ENCODE measurements at regions not wholly inside any gene's neighbourhood (a gene's known extent, or its start where the extent isn't known, plus 50 kb on each side); places are given as distances from the start of the nearest gene placed in this dataset.

GRCh38 chr18:10278265-10278664 is 176.2 kb upstream of the APCDD1 start:
- H3K27me3 Mint-ChIP-seq, result peaks cover 35% of the 10 kb centered on the region
- H3K36me3 Mint-ChIP-seq (ENCODE audit: insufficient read depth), result no peaks in the 10 kb centered on the region
- H3K27ac Mint-ChIP-seq, result no peak overlapping the region
- H3K9me3 Mint-ChIP-seq (ENCODE audit: low read depth), result no peaks in the 10 kb centered on the region
- no peaks in the 10 kb centered on the region for H3K4me1 Mint-ChIP-seq (ENCODE audit: low read depth)
- DNase-seq (ENCODE audit: low spot score, unreplicated experiment), result no peak
- no peak overlapping the region for H3K4me3 Mint-ChIP-seq (ENCODE audit: low read depth)
- no peak for TF ChIP-seq CTCF (IDR thresholded peaks at IDR 0.05; ENCODE audit: unreplicated experiment)

GRCh38 chr18:10279471-10279870 is 175.0 kb upstream of the APCDD1 start:
- Mint-ChIP-seq H3K4me3 (ENCODE audit: low read depth) (no peak overlapping the region), H3K4me1 (ENCODE audit: low read depth) (no peaks in the 10 kb centered on the region), H3K27me3 (peaks cover 35% of the 10 kb centered on the region), H3K9me3 (ENCODE audit: low read depth) (no peaks in the 10 kb centered on the region), H3K27ac (no peak overlapping the region), H3K36me3 (ENCODE audit: insufficient read depth) (no peaks in the 10 kb centered on the region)
- no peak for DNase-seq (ENCODE audit: low spot score, unreplicated experiment)
- TF ChIP-seq CTCF (IDR thresholded peaks at IDR 0.05; ENCODE audit: unreplicated experiment), result no peak

- H3K36me3 Mint-ChIP-seq (ENCODE audit: insufficient read depth), result no peaks in the 10 kb centered on the region
- no peak for TF ChIP-seq CTCF (IDR thresholded peaks at IDR 0.05; ENCODE audit: unreplicated experiment)
Measured at GRCh38 chr18:10279905-10280644, 174.4 kb upstream of the APCDD1 start.

GRCh38 chr18:10284540-10285282 is 169.7 kb upstream of the APCDD1 start:
- Mint-ChIP-seq H3K4me1 (ENCODE audit: low read depth) (no peaks in the 10 kb centered on the region), H3K9me3 (ENCODE audit: low read depth) (peaks cover 7% of the 10 kb centered on the region), H3K36me3 (ENCODE audit: insufficient read depth) (no peaks in the 10 kb centered on the region), H3K27ac (no peak overlapping the region), H3K27me3 (peaks cover 36% of the 10 kb centered on the region), H3K4me3 (ENCODE audit: low read depth) (no peak overlapping the region)
- TF ChIP-seq CTCF (IDR thresholded peaks at IDR 0.05; ENCODE audit: unreplicated experiment), result no peak
- no peak for DNase-seq (ENCODE audit: low spot score, unreplicated experiment)

More at GRCh38 chr18:10279905-10280644, 174.4 kb upstream of the APCDD1 start:
- H3K27me3 Mint-ChIP-seq, result peaks cover 38% of the 10 kb centered on the region
- H3K4me1 Mint-ChIP-seq (ENCODE audit: low read depth), result no peaks in the 10 kb centered on the region
- DNase-seq (ENCODE audit: low spot score, unreplicated experiment), result no peak
- no peak overlapping the region for H3K4me3 Mint-ChIP-seq (ENCODE audit: low read depth)
- no peak overlapping the region for H3K27ac Mint-ChIP-seq
- no peaks in the 10 kb centered on the region for H3K9me3 Mint-ChIP-seq (ENCODE audit: low read depth)

- peaks cover 4% of the 10 kb centered on the region for H3K4me1 Mint-ChIP-seq (ENCODE audit: low read depth)
- TF ChIP-seq CTCF (IDR thresholded peaks at IDR 0.05; ENCODE audit: unreplicated experiment), result no peak
- H3K27ac Mint-ChIP-seq, result no peak overlapping the region
- H3K9me3 Mint-ChIP-seq (ENCODE audit: low read depth), result peaks cover 7% of the 10 kb centered on the region
- H3K27me3 Mint-ChIP-seq, result peaks cover 36% of the 10 kb centered on the region
- H3K36me3 Mint-ChIP-seq (ENCODE audit: insufficient read depth), result no peaks in the 10 kb centered on the region
- no peak for DNase-seq (ENCODE audit: low spot score, unreplicated experiment)
- H3K4me3 Mint-ChIP-seq (ENCODE audit: low read depth), result no peak overlapping the region
Measured at GRCh38 chr18:10285283-10285640, 169.2 kb upstream of the APCDD1 start.

Measured in progenitor cell of endocrine pancreas (in vitro differentiated cells).